ENCODE measurements at regions not wholly inside any gene's neighbourhood (a gene's known extent, or its start where the extent isn't known, plus 50 kb on each side); places are given as distances from the start of the nearest gene placed in this dataset.
"Not testable (repeated sequence)": the region's sequence is repeated elsewhere in the genome, so short reads cannot be mapped to it uniquely, and the experiment has no call there.

DNA sequence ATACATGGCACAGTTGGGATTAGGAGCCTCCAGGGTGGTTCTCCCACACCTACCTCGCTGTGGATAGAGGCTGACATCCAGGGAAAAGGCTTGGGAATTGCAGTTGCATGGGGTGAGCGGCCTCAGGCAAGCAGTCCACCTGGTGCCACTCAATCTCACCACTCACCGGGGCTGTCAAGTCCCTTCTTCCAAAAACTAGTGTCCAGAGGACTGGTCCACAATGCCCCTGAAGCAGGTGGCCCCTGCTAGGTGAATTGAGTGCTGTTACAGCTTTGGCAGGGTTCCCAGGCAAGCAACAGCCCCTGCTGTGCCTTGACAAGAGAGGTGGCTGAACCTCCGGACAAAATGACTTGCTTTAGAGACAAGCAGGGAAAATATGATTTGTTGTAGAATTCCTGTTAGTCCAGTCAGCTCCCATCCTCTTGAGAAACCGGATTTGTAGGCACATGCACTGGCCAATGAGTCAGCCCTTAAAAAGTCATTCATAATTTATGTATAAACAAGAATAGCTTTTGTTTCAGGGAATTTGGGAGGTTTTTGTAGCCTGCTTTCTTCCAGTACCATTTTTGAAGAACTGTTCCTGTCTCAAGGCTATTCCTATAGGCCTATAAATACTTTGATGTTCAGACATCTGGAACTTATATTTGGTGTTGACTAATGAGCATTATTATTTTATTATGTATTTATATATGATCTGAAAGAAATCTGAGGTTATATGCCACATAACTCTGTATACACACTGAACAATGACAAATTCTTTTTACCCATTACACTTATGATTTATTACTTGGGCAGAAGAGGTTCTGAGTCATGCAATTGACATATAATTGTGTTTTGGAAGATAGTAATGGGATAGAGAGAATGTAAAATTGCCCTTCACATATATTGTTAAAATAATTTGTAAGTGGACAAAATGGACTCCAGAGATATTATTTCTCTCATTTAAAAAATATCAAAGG is 411.1 kb downstream of the ACTL7B start:
- H3K4me3 ChIP-seq, result peak overlapping the region in 6 of 7 experiments; percentile 7 to 35 (median 27)
- peak overlapping the region; percentile 27 to 95 (median 83) for H3K27ac ChIP-seq

- peak overlapping the region in 20 of 21 experiments; percentile 67 to 95 (median 84) for H3K27ac ChIP-seq
Observed at GRCh38 chr9:108443741-108444140, 412.0 kb downstream of the ACTL7B start.

GRCh38 chr9:108443019-108443633 is 412.7 kb downstream of the ACTL7B start:
- no peak overlapping the region for H3K4me3 ChIP-seq
- H3K27ac ChIP-seq, result peak overlapping the region in 18 of 21 experiments; percentile 23 to 95 (median 84)

More at GRCh38 chr9:108443741-108444140, 412.0 kb downstream of the ACTL7B start:
- peak overlapping the region in 6 of 7 experiments; percentile 7 to 35 (median 27) for H3K4me3 ChIP-seq

GRCh38 chr9:108442627-108443018 is 413.2 kb downstream of the ACTL7B start:
- peak overlapping the region in 15 of 21 experiments; percentile 13 to 95 (median 84) for H3K27ac ChIP-seq
- H3K4me3 ChIP-seq, result no peak overlapping the region

- Histone ChIP-seq H3K27ac (peak overlapping the region in 7 of 21 experiments; percentile 15 to 88 (median 82)), H3K4me3 (no peak overlapping the region)
Observed at GRCh38 chr9:108441726-108442125, 414.1 kb downstream of the ACTL7B start.

- Histone ChIP-seq H3K4me3 (no peak overlapping the region), H3K27ac (peak overlapping the region in 6 of 21 experiments; percentile 8 to 76 (median 33))
Observed at GRCh38 chr9:108441251-108441650, 414.5 kb downstream of the ACTL7B start.

GRCh38 chr9:108439947-108440346 is 415.8 kb downstream of the ACTL7B start:
- Histone ChIP-seq H3K27ac (peak overlapping the region in 7 of 21 experiments; percentile 4 to 80 (median 33)), H3K4me3 (no peak overlapping the region)

GRCh38 chr9:108437656-108438055 is 418.1 kb downstream of the ACTL7B start:
- Histone ChIP-seq H3K4me3 (no peak overlapping the region), H3K27ac (no peak overlapping the region)

- Histone ChIP-seq H3K4me3 (no peak overlapping the region), H3K27ac (no peak overlapping the region)
Observed at GRCh38 chr9:108436448-108436847, 419.3 kb downstream of the ACTL7B start.

- H3K4me3 ChIP-seq, result no peak overlapping the region
- no peak overlapping the region for H3K27ac ChIP-seq
Observed at GRCh38 chr9:108434502-108434901, 421.3 kb downstream of the ACTL7B start.

- H3K4me3 ChIP-seq, result no peak overlapping the region
- no peak overlapping the region for H3K27ac ChIP-seq
Observed at GRCh38 chr9:108434036-108434435, 421.8 kb downstream of the ACTL7B start.

- no peak overlapping the region for H3K27ac ChIP-seq
- no peak overlapping the region for H3K4me3 ChIP-seq
Observed at GRCh38 chr9:108430655-108431054, 425.1 kb downstream of the ACTL7B start.

GRCh38 chr9:108427751-108428150 is 428.0 kb downstream of the ACTL7B start:
- Histone ChIP-seq H3K27ac (no peak overlapping the region), H3K4me3 (no peak overlapping the region)

DNA sequence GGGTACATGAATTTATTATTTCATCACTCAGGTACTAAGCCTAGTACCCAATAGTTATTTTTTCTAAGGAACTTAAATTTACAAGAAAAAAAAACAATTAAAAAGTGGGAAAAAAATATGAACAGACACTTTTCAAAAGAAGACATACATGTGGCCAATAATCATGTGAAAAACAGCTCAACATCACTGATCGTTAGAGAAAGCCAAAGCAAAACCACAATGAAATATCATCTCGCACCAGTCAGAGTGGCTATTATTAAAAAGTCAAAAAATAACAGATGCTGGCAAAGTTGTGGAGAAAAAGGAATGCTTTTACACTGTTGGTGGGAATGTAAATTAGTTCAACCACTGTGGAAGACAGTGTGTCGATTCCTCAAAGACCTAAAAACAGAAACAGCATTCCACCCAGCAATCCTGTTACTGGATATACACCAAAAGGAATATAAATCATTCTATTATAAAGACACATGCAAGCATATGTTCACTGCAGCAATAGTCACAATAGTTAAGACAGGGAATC is 429.3 kb downstream of the ACTL7B start:
- not testable (repeated sequence) for H3K27ac ChIP-seq, H3K4me3 ChIP-seq

- H3K4me3 ChIP-seq, result no peak overlapping the region
- H3K27ac ChIP-seq, result peak overlapping the region in 12 of 21 experiments; percentile 4 to 78 (median 26)
Observed at GRCh38 chr9:108423433-108423832, 432.4 kb downstream of the ACTL7B start.

GRCh38 chr9:108419379-108419778 is 436.4 kb downstream of the ACTL7B start:
- H3K27ac ChIP-seq, result no peak overlapping the region
- no peak overlapping the region for H3K4me3 ChIP-seq

- Histone ChIP-seq H3K27ac (peak overlapping the region in 1 of 21 experiments; percentile 19), H3K4me3 (no peak overlapping the region)
Observed at GRCh38 chr9:108417726-108418125, 438.1 kb downstream of the ACTL7B start.

DNA sequence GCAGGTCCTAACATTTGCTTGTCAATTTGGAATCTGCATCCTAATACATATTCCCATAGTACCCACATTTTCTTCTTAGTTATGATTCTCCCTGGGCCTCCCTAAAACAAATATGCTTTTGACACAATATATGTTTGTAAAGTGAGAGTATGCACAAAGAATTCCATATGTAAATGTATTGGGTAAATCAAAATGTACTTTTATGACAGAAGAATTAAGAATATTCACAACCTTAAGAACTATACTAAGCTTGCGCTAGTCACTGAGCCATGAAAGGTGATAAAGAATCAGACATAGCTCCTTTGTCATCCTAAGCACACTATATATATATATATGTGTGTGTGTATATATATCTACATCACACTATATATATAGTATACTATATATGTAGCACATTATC is 438.5 kb downstream of the ACTL7B start:
- H3K27ac ChIP-seq, result no peak overlapping the region

GRCh38 chr9:108416324-108416723 is 439.5 kb downstream of the ACTL7B start:
- Histone ChIP-seq H3K4me3 (no peak overlapping the region), H3K27ac (peak overlapping the region in 1 of 21 experiments; percentile 8)

More for the DNA sequence above, 438.5 kb downstream of the ACTL7B start:
- no peak overlapping the region for H3K4me3 ChIP-seq

DNA sequence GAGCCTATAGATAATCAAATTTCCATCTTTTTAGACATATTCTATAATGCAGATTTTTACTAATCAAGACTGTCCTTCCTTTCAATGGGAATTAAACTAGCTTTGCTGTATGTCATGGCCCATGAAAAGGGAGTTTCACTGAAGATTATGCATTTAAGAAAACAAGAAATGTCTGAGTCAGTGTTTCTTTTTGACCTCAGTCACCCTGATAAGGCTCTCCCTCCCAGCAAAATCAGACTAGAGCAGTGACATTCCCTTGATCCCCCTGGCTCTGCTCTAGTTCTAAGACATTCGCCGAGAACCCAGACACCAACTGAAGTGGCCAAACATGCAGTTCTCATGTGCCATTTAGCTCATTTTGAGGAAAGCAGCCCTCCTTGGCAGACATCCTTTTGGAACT is 442.0 kb downstream of the ACTL7B start:
- Histone ChIP-seq H3K4me3 (no peak overlapping the region), H3K27ac (no peak overlapping the region)

Data from skin epidermis (tissue), 12 donors.